CD4-positive, alpha-beta T cell treated with Interleukin-4 for 1 hour (primary cell): ENCODE measurements at regions not wholly inside any gene's neighbourhood (a gene's known extent, or its start where the extent isn't known, plus 50 kb on each side); places are given as distances from the start of the nearest gene placed in this dataset.
"Not testable (repeated sequence)": the region's sequence is repeated elsewhere in the genome, so short reads cannot be mapped to it uniquely, and the experiment has no call there.

Experiments used
- DNase-seq, 2 donors: peaks; one replicate each; pipeline ENCODE4 v3.0.0-alpha.2; 2020 to 2022

DNA sequence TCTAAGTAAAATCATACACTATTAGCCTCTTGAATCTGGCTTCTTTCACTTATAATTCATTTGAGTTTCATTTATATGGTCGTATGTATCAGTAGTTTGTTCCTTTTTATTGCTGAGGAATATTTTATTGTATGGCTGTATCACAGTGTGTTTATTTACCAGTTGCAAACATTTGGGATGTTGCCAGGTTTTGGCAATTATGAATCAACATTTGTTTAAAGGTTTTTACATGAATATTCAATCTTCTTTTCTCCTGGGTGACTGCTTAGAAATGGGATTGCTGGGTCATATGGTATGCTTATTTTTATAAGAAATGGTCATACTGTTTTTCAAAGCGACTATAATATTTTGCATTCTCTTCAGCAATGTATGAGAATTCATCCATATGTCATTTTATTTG, 107.9 kb downstream of the PMAIP1 start:
- DNase-seq = no peak

DNA sequence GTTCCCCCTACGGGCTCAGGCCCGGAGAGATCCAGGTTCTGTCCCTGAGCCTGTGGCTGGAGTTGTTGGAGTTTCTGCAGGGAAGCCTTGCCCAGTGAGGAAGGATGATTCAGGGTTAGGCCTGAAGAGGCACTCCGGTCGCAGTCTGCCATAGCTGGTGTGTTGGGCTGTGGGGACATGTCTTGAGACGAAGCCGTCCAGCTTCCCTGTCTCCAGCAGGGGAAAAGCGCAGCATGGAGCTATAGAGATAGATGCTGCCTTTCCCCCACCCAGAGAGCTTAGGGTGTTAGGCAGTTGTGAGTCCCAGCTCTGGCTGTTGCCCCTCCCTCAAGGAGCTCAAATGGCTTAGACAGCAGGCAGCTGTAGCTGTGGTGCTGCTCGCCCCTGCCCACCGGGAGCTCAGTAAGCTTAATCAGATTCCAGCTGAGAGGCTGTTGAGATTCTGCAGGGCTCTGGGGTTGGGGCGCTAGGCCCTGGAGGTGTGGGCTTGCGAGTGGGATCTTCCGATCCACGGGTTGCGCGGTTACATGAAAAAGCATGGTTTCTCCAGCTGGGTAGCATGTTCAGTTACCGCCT, 103.9 kb downstream of the PMAIP1 start:
- DNase-seq = no peak

DNA sequence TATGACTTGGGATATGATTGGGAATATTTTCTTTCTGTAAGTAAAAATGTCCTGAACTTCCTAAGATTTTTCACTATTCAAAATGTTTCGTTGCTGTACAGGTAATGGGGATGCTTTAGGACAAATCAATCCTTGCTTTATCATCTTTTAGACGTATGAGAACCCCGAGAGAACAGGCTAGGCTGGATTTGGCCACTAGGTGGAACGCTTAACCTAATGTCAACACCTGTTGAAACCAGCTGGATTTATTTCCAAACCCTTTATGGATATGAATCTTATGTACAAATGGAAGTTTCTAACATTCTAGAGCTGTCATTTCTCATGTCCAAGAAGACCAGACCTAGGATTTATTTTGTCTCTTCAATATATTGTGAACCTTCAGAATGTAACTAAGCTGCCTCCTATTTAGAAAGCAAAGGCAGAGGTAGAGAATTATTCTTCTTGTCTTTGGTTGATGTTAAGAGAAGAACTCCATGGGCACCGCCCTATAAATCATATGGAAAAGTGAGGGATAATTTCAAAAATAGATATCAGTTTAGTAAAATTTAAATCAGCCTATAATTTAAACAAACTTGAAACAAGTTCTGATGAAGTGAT, 96.7 kb downstream of the PMAIP1 start:
- no peak for DNase-seq

DNA sequence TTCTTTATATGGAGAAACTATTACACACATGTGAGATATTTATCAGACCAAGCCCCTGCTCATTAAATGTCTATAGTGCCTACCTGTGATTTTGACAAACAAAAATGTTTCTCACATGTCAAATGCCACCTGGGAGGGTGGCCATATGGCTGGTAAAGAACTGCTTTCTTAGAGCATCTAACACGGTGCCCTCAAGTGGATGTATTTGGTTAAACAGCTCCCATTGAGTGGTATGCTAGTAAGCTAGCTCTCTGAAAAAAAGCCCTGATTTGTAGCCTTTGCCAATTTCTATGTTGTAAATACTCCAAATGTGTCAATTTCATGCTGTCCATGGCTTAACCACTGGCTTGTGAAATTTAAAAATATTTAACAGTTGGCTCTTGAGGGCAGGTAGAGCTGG, 94.6 kb downstream of the PMAIP1 start:
- no peak for DNase-seq

DNA sequence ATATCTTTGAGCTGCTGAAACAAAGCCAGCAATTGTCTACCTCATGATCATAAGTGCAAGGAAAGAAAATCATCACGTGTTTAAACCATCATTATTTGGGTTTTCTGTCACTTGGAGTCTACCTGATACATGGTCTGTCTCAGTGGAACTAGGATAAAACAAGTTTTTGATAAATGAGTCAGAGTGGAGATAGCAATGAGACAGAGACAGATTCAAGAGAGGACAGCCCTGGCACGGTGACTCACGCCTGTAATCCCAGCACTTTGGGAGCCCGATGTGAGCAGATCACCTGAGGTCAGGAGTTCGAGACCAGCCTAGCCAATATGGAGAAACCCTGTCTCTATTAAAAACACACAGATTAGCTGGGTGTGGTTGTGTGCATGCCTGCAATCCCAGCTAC, 93.8 kb downstream of the PMAIP1 start:
- DNase-seq = no peak

- no peak for DNase-seq
These were observed 90.5 kb downstream of the PMAIP1 start for GRCh38 chr18:59990121-59990823.

DNA sequence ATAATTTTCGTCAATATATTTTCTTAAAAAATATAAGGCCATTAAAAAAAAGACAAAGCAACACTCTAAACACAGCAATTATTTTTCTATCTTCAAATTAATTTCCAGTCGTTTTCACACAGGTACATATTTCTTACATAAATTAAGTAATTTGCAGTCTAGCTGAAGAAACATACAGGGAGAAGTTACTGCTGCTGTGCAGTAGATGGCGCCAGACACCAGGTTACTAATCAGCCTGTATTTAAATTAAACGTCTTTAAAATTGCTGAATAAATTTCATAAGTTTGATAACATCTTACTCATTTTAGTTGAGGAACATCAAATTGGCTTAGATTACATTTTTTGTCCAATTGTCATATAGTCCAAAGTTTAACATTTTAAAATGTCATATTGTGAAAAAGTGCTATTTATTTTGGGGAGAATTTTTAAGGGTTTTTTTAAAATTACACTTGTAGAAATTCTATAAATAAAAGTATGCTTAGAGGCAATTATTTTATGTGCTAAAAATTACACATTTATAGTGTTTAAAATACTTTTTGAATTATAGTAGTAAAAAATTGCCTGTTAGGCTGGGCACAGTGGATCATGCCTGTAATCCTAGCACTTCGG, 88.4 kb downstream of the PMAIP1 start:
- peak; percentile 56 to 57 for DNase-seq

DNA sequence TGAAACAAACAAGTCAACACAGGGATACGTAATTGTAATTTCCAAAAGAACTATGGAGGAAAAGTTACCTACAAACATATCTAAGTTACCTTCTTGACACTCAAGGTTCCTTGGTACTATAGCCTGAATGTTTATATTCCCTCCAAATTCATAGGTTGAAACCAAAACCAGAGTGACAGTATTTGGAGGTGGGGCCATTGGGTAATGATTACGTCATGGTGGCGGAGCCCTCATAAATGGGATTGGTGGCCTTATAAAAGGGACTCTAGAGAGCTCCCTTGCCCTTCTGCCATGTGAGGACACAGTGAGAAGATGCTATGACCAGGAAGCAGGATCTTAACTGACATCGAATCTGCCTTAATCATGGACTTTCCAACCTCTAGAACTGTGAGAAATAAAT, 87.3 kb downstream of the PMAIP1 start:
- DNase-seq = no peak

DNA sequence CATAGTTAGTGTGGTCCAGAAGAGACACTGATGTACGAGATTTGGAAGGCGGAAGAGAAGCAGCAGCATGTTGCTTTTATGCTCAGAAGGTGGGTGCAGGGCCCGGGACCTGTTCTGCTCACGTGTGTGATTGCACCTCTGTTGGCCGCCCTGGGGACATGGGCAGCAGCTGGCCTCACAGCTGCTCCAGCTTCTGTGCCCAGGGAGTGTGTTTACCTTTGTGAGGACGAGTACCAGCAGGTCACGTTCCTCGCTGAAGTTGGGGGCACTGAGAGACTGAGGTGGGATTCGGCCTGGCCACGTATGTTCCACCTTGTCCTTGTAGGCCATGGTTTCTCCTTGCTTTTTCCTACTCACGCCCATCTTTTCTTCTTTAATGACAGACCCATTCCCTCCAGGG, 86.3 kb downstream of the PMAIP1 start:
- no peak for DNase-seq

GRCh38 chr18:59985289-59985688, 85.5 kb downstream of the PMAIP1 start:
- DNase-seq = no peak

DNA sequence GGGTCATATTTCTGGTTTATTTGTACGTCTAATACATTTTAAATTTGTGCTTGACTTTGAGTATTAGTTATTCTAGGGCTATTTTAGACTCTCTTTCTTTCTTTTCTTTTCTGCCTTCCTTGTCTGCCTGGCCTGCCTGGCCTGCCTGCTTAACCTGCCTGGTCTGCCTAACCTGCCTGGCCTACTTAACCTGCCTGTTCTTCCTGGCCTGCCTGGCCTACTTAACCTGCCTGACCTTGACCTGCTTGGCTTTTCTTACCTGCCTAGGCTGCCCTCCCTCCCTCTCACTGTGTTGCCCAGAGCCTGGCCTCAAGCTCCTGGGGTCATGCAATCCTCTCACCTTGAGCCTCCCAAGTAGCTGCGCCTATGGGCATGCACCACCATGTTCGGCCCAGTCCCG, 83.7 kb downstream of the PMAIP1 start:
- no peak for DNase-seq

GRCh38 chr18:59980188-59980637, 80.4 kb downstream of the PMAIP1 start:
- DNase-seq = no peak

GRCh38 chr18:59971871-59972428, 72.2 kb downstream of the PMAIP1 start:
- DNase-seq = no peak

DNA sequence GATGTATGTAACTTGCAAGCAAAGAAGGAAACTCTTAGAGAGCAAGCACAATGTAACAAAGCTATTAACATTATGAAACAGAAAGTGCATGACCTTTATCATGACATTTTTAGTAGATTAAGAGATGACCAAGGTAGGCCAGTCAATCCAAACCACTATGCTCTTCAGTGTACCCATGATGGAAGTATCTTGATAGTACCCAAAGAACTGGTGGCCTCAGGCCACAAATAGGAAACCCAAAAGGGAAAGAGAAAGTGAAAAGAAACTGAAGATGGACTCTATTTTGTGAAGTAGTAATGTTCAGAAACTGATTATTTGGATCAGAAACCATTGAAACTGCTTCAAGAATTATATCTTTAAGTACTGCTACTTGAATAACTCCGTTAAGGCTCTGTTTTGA, 71.3 kb downstream of the PMAIP1 start:
- DNase-seq = not testable (repeated sequence)

- not testable (repeated sequence) for DNase-seq
These were observed 69.8 kb downstream of the PMAIP1 start for GRCh38 chr18:59969477-59970028.

DNA sequence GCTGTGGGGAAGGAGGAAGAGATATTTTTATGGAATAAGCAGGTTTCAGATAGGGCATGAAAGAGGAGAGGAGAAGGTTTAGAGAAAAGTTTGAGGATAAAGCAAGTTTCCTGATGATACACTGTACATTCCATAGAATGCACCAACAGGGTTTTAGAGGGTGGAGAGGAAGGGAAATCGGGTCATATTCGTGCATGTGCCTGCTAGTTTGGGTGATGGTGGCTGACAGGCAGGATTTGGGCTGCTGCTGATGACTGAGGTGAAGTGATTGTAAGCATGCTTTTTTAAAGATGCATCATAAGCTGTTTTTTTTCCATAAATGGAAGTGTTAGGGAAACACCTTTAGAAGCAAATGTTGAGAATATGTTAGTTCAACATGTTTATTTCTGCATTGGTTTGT, 68.8 kb downstream of the PMAIP1 start:
- DNase-seq = no peak

DNA sequence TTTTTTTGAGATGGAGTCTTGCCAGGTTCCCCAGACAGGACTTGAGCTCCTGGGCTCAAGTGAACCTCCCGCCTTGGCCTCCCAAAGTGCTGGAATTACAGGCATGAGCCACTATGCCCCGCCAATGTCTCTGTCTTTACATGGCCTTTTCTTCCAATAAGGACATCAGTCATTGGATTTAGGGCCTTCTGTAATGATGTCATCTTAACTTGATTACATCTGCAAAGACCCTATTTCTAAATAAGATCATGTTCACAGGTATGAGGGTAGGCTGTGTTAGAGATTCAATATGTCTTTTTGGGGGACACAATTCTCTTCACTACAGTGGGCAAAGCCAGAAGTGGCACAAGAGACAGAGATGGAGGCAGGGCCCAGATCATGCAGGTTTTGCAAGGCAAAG, 68.1 kb downstream of the PMAIP1 start:
- DNase-seq = no peak

- DNase-seq = no peak
These were observed 67.1 kb downstream of the PMAIP1 start for GRCh38 chr18:59966913-59967312.

DNA sequence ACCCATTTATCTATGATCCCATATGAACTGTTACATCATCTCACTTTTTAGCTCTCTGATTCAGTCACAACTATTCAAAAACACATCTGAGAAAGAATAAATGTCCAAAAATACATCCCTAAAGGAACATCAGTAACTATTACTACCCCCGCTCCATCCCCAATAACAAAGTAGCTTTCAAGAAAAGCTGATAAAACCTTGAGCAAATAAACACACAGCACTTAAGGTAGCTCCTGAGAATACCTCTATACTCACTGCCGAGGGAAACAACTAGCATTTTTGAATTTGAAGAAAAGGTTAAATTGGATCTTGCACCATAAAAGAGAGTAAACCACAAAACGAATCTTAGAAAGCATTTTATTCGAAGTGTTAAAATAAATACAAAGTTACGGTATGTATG, 63.4 kb downstream of the PMAIP1 start:
- DNase-seq = no peak

DNA sequence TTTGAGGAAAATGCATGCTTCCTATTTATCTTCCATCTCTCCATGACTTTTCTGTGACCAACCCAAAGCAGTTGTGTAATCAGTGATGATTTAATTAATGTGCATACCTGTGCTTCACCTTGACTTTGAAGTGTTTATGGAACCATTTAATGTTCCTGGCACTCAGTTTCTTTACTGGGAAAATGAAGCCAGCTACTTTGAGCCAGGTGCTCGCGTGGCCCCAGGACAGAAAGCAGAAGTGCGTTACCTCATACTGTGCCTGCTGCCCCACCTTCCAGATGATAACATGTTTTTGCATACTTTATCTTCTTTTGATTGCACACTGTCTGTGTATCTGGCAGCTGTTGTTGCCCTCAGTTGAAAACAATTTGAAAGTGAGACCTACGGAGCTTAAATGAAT, 61.3 kb downstream of the PMAIP1 start:
- peak in 1 of 2 donors; percentile 45 for DNase-seq

GRCh38 chr18:59960272-59960671, 60.5 kb downstream of the PMAIP1 start:
- DNase-seq = no peak

DNA sequence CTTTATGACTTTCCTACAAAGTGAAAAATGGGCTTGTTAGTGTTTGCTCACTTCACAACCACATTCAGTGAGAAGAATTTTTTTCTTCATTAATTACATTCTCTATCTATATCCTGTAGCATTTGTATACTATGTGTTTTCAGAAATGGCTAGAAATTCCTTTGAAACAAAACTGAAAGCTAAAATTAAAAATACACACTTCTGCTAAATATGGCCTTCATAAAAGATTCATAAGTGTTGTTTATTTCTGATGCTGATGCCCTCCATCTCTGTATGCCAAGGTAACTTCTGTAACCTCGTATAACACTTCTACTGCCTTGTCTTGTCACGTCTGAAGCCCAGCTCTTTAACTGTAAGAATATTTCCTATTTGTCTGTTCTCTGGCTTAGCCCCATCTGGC, 59.8 kb downstream of the PMAIP1 start:
- DNase-seq = no peak

DNA sequence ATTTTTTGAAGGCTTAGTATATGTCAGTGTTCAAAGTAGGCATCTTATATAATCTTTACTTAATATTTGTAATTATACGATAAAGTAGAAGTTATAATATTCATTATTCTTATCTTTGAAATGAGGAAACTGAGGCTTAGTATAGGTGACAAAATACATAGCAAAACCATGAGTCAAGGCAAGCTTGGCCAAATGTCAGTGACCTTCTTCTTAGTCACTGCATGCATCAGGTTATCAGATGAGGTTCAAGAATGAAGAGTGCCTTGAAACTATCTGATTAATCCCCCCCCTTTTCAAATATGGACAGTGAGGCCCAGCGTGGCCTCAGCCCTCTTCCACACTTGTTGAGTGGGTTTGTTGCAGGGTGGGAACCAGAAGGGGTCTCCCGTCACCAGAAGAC, 59.3 kb downstream of the PMAIP1 start:
- DNase-seq = no peak
